ENCODE measurements at regions not wholly inside any gene's neighbourhood (a gene's known extent, or its start where the extent isn't known, plus 50 kb on each side); places are given as distances from the start of the nearest gene placed in this dataset.

GRCh38 chr17:68195667-68196393 is 52.0 kb upstream of the AMZ2 start:
- Histone ChIP-seq H3K27ac (ENCODE audit: extremely low read length, insufficient read depth, low read length) (no peak overlapping the region), H3K36me3 (replicated peaks in 1 of 2; ENCODE audit: control insufficient read depth in 1 of 2, insufficient read depth in 2 of 2, low read length in 2 of 2) (no peaks in the 10 kb centered on the region), H3K79me2 (ENCODE audit: insufficient read depth, low read length) (no peaks in the 10 kb centered on the region), H3K4me3 (replicated peaks in 1 of 3; ENCODE audit: insufficient read depth in 1 of 3, low read depth in 2 of 3, low read length in 3 of 3) (peak overlapping the region in 2 of 3 experiments; percentile 6 to 25; a peak in 1 of 6 replicates), H3K9me3 (ENCODE audit: low read length) (no peaks in the 10 kb centered on the region), H3K27me3 (ENCODE audit: control insufficient read depth in 1 of 2, insufficient read depth in 2 of 2, low read length in 2 of 2) (peaks cover 24 to 58% of the 10 kb centered on the region in 2 experiments), H3K4me2 (ENCODE audit: low read depth, low read length) (peak overlapping the region; percentile 44; the same call in 1 of the 2 replicates), H4K20me1 (ENCODE audit: insufficient read depth, low read length) (no peaks in the 10 kb centered on the region; the same call in none of the 2 replicates), H3K4me1 (ENCODE audit: insufficient read depth, low read length) (peaks cover 22% of the 10 kb centered on the region), H3K9ac (ENCODE audit: insufficient read depth, low read depth, low read length) (no peak overlapping the region), H2AFZ (ENCODE audit: low read length) (no peak overlapping the region)
- in situ Hi-C loops (cut with HindIII; ENCODE audit: extremely low pct_ligation_motif_present, low pct_unique_long_range_greater_than_20kb) (no loop called here), intact Hi-C loops (cut with micrococcal nuclease; ENCODE audit: unreplicated experiment) (no loop called here)
- WGBS (ENCODE audit: low lambda C conversion rate) = 14% methylated on average over 24 of the region's 27 CpGs
- no peak for FAIRE-seq
- no TSS peak for BruUV-seq (replicated peaks)
- ChIA-PET POLR2A (no interaction called here), CTCF (ENCODE audit: low intra/inter-chr PET ratio, low total read pairs) (no interaction called here)
- DNase-seq (ENCODE audit: low spot score) = no peak
- 0 out of 2 replicates have a peak, but pooled peaks have one; percentile 1 for TF ChIP-seq GABPB1 (CRISPR knock-in tag; IDR thresholded peaks at IDR 0.05)
- 0 out of 2 replicates have a peak, but pooled peaks have one; percentile 36 for TF ChIP-seq ZNF839 (CRISPR knock-in tag; IDR thresholded peaks at IDR 0.05; ENCODE audit: borderline replicate concordance)
- no peak for TF ChIP-seq IKZF5 (CRISPR knock-in tag; IDR thresholded peaks at IDR 0.05)
- no peak for ATAC-seq

DNA sequence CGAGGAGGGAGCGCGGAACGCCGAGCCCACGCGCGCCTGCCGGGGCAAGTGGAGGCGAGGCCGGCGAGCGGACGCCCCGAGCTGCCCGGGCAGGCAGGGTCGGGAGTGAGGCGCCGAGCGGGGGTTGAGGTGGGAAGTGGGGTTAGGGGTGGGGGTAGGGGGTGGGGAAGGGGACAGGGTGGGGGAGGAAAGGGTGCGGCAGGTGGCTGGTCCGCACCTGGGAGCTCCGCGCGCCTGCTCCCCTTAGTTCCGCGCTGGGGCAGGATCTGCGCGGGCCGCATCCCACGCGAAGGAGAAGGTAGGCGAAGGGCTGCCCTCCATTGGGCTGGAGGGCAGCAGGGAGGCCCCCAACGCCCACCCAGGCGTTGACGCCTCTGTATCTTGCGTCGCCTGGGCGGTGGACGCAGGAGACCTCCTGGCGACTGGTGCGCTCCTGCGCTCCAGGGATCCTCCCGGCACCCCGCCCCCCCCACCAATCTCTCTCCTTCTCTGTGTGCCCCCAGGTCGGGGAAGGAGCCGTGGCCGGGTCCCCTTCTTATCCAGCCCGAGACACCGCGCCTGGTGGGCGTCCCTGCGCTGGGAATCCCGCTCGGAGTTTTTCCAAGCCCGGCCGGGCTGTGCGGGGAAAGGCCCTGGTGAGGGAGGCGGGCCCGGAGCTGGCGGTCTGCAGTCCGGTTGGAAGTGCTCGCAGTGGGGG is 51.3 kb upstream of the AMZ2 start:
- H3K27ac ChIP-seq (ENCODE audit: extremely low read length, insufficient read depth, low read length) = no peak overlapping the region
- in situ Hi-C loops (cut with HindIII; ENCODE audit: extremely low pct_ligation_motif_present, low pct_unique_long_range_greater_than_20kb) (no loop called here), intact Hi-C loops (cut with micrococcal nuclease; ENCODE audit: unreplicated experiment) (no loop called here)
- H3K9ac ChIP-seq (ENCODE audit: insufficient read depth, low read depth, low read length) = no peak overlapping the region
- no peaks in the 10 kb centered on the region for H3K79me2 ChIP-seq (ENCODE audit: insufficient read depth, low read length)
- ChIA-PET POLR2A (no interaction called here), CTCF (ENCODE audit: low intra/inter-chr PET ratio, low total read pairs) (no interaction called here)
- H3K4me3 ChIP-seq (replicated peaks in 1 of 3; ENCODE audit: insufficient read depth in 1 of 3, low read depth in 2 of 3, low read length in 3 of 3) = peak overlapping the region; percentile 13 to 57 (median 36); a peak in 2 of 6 replicates
- FAIRE-seq (no peak), DNase-seq (ENCODE audit: low spot score) (no peak), ATAC-seq (peak; percentile 21)
- 15% methylated on average over 40 of the region's 63 CpGs for WGBS (ENCODE audit: low lambda C conversion rate)
- peaks cover 24 to 61% of the 10 kb centered on the region in 2 experiments for H3K27me3 ChIP-seq (ENCODE audit: control insufficient read depth in 1 of 2, insufficient read depth in 2 of 2, low read length in 2 of 2)
- no peak overlapping the region for H2AFZ ChIP-seq (ENCODE audit: low read length)
- H4K20me1 ChIP-seq (ENCODE audit: insufficient read depth, low read length) = no peaks in the 10 kb centered on the region; the same call in none of the 2 replicates
- TF ChIP-seq HNRNPK (IDR thresholded peaks at IDR 0.05; ENCODE audit: low read depth, low read length, poor library complexity, severe bottlenecking) (peak; percentile 99), ZNF768 (CRISPR knock-in tag; IDR thresholded peaks at IDR 0.05) (0 out of 2 replicates have a peak, but pooled peaks have one; percentile 3), ZNF629 (CRISPR knock-in tag; conservative IDR thresholded peaks at IDR 0.05) (no peak), MXD3 (CRISPR knock-in tag; IDR thresholded peaks at IDR 0.05) (peak; percentile 44; the same call in 1 of the 2 replicates), MATR3 (CRISPR knock-in tag; IDR thresholded peaks at IDR 0.05) (no peak), HES4 (CRISPR knock-in tag; IDR thresholded peaks at IDR 0.05; ENCODE audit: borderline replicate concordance) (0 out of 2 replicates have a peak, but pooled peaks have one; percentile 31), GABPB1 (CRISPR knock-in tag; IDR thresholded peaks at IDR 0.05) (peak; percentile 5; the same call in 1 of the 2 replicates), HDAC6 (IDR thresholded peaks at IDR 0.05; ENCODE audit: low read depth, low read length) (no peak), EZH2 (conservative IDR thresholded peaks at IDR 0.05; ENCODE audit: low read depth, low read length) (peak; percentile 60; the same call in 1 of the 2 replicates)
- TF ChIP-seq, protein P1, sequence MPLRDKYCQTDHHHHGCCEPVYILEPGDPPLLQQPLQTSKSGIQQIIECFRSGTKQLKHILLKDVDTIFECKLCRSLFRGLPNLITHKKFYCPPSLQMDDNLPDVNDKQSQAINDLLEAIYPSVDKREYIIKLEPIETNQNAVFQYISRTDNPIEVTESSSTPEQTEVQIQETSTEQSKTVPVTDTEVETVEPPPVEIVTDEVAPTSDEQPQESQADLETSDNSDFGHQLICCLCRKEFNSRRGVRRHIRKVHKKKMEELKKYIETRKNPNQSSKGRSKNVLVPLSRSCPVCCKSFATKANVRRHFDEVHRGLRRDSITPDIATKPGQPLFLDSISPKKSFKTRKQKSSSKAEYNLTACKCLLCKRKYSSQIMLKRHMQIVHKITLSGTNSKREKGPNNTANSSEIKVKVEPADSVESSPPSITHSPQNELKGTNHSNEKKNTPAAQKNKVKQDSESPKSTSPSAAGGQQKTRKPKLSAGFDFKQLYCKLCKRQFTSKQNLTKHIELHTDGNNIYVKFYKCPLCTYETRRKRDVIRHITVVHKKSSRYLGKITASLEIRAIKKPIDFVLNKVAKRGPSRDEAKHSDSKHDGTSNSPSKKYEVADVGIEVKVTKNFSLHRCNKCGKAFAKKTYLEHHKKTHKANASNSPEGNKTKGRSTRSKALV (CRISPR knock-in tag; IDR thresholded peaks at IDR 0.05) = peak; percentile 93
- no TSS peak for BruUV-seq (replicated peaks)
- peak overlapping the region; percentile 64 for H3K4me2 ChIP-seq (ENCODE audit: low read depth, low read length)
- peaks cover 28% of the 10 kb centered on the region for H3K4me1 ChIP-seq (ENCODE audit: insufficient read depth, low read length)
- H3K36me3 ChIP-seq (replicated peaks in 1 of 2; ENCODE audit: control insufficient read depth in 1 of 2, insufficient read depth in 2 of 2, low read length in 2 of 2) = no peaks in the 10 kb centered on the region
- no peaks in the 10 kb centered on the region for H3K9me3 ChIP-seq (ENCODE audit: low read length)

Data from HepG2 (cell line).